ENCODE measurements at regions not wholly inside any gene's neighbourhood (a gene's known extent, or its start where the extent isn't known, plus 50 kb on each side); places are given as distances from the start of the nearest gene placed in this dataset.
"Not testable (repeated sequence)": the region's sequence is repeated elsewhere in the genome, so short reads cannot be mapped to it uniquely, and the experiment has no call there.

DNA sequence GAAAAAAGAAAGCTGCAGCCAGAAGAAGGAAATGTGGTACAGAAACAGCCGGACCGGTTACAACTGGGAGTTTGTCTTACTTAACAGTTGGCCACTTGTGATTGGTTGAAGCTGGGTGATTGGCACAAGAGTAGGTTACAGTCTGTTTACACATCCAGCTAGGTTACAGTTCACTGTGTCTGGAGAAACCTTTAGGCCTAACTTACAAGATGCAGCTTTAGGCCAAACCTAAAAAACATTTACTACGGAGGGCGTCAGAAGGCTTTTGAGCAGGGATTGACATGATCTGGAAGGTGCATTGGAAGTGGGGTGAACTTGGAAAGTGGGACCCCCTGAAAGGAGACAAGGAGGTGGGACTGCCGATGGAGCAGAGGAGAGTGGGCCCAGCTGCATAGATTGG is 122.3 kb downstream of the BANF2 start:
- peak in 2 of 3 donors; percentile 63 to 87 for DNase-seq (ENCODE audit: low read depth in 2 of 3, low spot score in 2 of 3)

DNA sequence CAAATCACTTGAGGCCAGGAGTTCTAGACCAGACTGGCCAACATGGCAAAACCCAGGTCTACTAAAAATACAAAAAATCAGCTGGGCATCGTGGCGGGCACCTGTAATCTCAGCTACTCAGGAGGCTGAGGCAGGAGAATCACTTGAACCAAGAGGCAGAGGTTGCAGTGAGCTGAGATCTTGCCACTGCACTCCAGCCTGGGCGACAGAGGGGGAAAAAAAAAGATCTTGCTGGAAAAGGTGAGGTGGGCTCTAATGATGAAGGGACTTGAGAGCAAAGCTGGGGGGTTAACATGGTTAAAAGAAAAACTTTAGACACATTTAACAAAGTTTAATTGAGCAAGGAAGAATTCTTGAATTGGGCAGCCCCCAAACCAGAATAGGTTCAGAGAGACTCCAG is 121.8 kb downstream of the BANF2 start:
- DNase-seq (ENCODE audit: low read depth in 2 of 3, low spot score in 2 of 3), result not testable (repeated sequence)

DNA sequence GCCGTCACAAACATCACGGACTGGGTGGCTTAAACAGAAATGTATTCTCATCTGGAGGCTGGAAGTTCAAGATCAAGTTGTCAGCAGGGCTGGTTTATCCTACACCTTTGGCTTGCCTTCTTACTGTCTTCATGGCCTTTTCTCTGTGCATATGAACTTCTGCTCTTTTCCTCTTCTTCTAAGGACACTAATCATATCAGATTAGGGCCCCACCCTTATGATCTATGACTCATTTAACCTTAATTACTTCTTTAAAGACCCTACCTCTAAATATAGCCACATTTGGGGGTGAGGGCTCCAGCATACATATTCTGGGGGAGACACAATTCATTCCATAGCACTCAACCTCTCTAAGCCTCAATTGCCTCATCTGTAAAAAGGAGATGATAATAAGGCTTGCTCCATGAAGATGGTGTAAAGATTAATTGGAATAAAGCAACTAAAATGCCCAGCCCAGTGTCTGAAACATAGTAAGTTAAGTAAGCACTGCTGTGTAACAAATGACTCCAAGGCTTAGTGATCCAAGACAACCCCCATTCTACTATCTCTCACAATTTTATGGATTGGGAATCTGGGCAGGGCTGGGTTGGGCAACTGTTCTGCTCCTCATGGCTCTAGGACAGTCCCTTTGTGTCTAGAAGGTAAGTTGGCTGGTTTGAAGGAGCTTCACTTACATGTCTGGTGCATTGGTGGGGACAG is 119.8 kb downstream of the BANF2 start:
- no peak for DNase-seq (ENCODE audit: low read depth in 2 of 3, low spot score in 2 of 3)

DNA sequence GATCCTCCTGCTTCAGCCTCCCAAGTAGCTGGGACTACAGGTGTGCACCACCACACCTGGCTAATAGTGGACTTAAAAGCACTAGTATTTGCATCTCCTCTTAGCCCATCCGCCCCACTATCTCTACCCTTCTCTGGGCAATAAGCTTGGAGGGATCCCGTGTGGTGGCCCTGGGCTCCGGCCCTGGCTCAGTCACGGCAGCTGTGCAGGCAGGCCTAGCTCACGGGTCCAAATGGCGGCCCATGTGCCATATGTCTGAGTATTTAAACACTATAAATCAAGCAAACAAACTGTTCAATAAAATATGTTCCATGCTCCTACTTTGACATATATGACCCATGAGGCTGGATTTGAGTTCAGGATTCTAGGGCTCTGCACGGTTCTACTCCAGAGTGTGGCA is 118.4 kb downstream of the BANF2 start:
- no peak for DNase-seq (ENCODE audit: low read depth in 2 of 3, low spot score in 2 of 3)

DNA sequence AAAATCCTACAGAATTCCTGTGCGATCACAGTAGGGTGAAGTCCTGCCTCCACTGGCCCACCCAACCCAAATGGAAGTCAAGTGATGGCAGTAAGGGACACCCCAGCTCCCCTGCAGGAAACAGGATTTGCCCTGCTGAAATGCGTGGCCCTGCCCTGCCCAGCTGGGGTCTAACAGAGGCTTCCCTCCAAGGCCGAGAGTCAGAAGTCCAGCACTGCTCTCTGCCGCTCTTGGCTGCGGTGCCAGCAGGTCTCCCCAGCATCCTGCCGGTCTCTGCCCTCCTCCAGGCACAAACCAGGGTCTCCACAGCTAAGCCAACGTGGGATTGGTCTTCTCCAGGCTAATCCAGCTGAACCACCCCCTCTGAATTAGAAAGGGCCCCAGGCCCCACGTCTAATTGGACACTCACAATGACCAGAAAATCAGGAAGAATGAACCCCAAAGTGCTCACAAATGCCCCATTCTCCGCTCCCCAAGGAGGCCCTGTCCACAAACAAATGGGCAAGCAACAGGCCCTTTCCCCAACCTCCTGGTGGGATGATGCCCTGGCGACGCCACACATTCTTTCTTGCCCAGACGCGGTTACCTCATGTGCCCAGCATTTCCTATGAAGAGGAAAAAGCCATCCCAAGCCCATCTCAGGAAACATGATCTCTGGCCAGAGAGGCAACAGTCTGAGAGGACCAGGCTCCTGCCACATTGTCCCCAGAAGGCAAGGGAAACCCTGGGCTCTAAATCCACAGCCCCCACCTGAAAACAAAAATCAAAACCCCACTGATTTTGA is 117.2 kb downstream of the BANF2 start:
- DNase-seq (ENCODE audit: low read depth in 2 of 3, low spot score in 2 of 3), result no peak

DNA sequence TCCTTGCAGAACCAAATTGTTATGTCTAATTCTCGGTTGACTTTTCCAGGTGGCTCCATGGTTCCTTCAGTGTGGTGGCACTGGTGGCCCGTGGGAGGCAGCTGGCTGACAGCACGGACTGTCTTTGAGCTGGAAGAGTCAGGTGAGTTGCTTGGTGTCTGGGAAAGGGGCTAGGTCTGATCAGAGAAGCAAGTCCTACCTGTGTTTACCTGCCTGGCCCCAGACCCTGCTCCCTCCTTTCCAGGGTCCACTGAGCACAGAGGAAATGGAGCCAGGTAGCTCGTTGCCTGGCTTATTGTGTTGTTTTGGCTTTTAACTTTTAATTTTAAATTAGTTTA is 111.8 kb downstream of the BANF2 start:
- no peak for DNase-seq (ENCODE audit: low read depth in 2 of 3, low spot score in 2 of 3)

DNA sequence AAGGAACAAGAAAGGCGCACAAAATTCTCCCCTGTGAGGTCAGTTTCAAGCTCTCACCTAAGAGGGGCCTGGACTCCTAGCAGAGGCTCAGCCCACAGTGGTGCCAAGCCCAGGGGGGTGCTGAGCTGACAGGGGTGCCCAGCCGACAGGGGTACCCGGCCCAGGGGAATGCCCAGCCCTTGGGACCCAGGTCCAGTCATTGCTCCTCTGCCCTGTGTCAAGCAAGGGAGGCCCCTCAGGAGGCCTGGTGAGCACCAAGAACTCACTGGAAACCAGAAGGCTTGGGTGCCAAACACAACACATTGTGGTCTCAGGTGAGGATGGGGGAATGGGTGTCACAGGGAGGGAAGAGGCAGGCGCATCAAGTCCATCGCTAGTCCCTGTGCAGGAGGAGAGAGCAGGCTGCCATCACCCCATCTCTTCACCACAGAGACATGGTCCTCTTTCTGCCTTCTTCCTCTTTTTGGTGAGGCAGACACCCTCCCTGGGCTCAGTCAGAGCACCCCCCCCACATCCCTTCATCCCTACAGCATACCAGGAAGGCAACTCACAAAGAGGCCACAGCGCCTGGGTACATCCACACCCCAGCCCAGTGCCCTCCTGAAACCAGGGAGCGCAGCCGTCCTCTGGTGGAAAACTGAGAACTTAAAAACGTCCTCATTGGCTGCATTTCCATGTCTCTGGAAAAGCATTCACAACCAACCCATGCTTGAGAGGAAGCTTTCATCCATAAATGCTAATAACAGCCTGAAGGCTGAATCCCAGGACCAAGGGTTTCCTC is 111.3 kb downstream of the BANF2 start:
- DNase-seq (ENCODE audit: low read depth in 2 of 3, low spot score in 2 of 3), result peak in 1 of 3 donors; percentile 22

DNA sequence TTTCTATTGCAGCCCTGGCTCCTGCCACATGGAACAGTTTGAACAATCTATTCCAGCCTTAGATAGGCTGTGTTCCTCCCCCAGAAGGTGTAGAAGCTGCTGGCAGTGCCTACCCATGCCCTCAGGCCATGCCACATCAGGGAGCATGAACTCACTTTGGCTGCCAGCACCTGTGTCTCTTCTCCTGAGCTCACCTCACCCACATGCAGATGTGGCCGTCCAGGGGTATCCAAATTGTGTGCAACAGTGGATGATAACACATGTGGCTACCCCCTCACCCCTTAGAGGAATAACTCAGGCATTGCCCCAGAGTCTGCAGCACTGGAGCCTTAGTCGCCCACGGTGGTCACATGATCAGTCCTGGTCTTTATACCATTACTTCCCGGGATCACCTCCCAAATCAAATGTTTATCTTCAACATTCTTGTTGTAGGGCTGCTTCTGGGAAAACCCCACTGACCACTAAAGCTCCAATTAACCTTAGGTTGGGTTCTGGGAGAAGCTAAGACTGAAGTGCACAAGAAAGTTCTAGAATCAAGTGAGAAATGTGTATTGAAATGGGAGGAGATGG is 110.4 kb downstream of the BANF2 start:
- no peak for DNase-seq (ENCODE audit: low read depth in 2 of 3, low spot score in 2 of 3)

DNA sequence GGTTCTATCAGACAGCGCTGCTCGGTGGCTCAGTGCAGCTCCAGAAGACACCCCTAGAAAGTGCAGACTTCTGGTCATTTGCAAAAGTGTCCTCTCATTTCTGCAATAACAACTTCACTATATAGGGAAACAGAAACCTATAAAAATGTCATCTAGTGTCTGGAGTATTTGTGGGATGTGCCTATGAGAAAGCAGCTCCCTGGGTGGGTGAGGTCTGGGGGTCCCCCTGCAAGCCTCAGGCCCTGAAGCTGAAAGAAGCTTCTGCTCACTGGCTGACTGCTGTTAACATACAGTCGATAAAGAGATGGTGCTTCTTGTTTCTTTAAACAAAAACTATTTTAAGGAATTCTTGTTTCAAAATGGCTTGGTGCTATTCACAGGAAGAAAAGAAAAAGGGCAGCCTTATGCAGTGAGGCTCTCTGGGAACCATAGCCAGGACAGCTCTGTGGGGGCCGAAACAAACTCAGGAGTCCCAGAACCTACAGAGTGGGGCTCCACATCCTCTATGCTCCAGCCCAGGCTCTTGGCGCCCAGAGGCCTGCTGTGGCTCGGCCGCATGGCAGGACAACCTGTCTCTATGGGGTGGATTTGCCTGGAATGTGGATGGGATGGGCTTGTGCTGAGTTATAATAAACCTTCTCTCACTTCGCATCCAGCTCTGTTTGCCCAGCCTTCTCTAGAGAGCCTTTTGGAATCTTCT is 109.7 kb downstream of the BANF2 start:
- no peak for DNase-seq (ENCODE audit: low read depth in 2 of 3, low spot score in 2 of 3)

DNA sequence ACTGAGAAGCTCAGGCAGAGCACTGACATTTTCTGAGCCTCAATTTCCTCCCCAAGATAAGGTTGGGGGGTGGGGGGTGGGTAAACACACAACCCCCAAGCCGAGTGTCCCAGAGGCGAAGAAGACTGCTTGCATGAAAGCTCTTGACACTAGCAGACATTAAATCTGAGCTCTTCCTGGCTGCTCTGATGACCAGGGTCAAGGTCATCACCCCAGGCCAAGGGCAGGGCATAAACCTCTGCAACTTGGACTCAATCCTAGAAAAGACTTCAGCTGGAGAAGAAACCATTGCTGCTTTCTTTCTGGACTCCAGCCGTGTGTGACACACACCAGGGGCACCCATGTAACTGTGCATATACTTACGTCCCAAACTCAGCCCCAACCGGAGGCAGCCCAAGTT is 109.0 kb downstream of the BANF2 start:
- no peak for DNase-seq (ENCODE audit: low read depth in 2 of 3, low spot score in 2 of 3)

DNA sequence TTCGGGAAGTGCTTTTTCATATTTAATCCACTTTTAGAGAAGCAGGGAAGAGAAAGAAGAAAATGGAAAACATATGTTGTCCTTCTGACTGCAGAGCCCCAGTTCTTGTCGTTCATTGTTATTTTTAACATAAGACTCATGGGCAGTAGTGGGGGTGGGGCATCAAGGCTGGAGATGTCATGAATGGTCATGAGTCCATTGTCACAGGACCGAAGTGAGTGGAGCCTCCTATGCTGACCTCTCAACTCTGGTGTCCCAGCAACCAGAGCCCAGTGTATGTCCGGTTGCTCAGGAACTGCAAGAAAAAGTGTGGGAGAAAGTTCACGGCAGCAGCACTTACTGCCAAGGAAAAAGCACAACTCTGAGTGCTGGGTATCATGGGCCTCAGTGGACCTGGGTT is 108.6 kb downstream of the BANF2 start:
- no peak for DNase-seq (ENCODE audit: low read depth in 2 of 3, low spot score in 2 of 3)

DNA sequence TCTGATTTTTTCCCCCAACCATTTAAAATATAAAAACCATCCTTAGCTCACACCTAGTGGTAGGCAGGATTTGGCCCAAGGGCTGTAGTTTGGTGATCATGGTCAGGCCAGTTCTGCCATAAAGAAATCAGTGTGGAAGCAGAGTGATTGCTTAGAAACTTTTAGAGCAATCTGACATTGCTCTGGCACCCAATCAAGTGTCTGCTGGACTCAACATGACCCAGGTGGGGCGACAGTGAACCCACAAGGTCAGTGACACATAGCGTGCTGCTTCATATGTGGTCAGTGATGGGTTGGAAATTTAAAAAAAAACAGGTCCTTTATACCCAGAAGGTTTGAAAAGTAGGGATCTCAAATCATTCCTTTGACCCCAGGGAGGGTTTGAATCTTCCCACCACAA is 107.9 kb downstream of the BANF2 start:
- DNase-seq (ENCODE audit: low read depth in 2 of 3, low spot score in 2 of 3), result no peak

DNA sequence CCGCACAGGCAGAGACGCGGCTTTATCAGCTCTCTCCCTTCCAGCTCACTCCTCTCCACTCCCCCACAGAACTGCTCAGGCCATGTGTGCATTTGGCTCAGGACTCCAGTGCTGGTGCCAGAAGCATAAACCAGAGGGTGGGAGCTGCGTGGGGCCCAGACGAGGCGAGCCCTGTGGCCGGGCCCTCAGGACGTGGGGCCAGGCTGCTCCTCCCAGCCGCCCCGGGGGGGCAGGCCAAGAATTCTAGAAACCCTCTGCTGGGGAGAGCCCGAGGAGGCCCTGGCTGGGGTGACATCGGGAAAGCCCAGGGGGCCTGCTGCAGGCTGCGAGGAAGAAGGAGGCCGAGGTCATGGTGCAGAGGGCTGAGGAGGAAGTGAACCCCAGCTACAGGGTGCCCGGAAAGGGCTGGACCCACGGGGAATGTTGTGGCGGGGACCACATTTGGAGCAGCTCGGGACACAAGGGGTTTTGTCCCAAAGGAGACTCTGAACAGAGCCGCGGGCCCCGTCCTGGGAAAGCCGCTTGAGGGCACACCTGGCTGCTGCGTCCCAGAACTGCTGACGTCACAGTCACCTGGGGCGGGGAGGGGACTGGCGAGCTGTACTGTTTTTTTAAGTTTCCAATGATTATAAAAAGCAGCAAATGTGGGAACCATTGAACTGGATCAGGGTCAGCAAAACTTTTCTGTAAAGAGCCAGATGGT is 107.1 kb downstream of the BANF2 start:
- DNase-seq (ENCODE audit: low read depth in 2 of 3, low spot score in 2 of 3), result no peak

DNA sequence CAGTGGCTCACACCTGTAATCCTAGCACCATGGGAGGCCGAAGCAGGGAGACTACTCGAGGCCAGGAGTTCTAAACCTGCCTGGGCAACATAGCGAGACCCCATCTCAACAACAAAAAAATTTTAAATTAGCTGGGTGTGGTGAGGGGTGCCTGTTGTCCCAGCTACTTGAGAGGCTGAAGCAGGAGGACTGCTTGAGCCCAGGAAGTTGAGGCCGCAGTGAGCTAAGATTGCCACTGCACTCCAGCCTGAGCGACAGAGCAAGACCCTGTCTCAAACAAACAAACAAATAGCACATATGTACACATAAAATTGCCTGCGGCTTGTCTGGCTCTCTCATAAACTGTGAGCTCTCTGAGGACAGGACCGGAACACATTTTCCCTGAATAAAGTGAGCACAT is 106.3 kb downstream of the BANF2 start:
- DNase-seq (ENCODE audit: low read depth in 2 of 3, low spot score in 2 of 3), result no peak

DNA sequence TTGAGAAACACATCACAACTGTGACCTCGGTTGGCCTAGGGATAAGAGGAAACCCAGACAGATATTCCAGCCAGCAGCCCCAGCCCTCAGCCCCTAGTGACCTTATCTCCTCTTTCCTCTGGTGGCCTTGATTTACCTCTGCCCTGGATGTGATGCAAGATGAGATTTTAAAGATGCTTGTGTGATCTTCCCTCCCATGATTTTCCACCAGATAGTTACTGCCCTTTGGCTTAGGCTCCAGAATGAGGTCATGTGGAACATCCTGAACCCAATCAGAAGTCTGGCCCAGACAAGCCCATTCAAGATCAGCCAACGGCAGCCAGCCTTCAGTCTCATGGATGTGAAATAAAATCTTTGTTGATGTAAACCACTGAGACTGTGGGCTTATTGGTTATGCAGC is 104.0 kb downstream of the BANF2 start:
- no peak for DNase-seq (ENCODE audit: low read depth in 2 of 3, low spot score in 2 of 3)

DNA sequence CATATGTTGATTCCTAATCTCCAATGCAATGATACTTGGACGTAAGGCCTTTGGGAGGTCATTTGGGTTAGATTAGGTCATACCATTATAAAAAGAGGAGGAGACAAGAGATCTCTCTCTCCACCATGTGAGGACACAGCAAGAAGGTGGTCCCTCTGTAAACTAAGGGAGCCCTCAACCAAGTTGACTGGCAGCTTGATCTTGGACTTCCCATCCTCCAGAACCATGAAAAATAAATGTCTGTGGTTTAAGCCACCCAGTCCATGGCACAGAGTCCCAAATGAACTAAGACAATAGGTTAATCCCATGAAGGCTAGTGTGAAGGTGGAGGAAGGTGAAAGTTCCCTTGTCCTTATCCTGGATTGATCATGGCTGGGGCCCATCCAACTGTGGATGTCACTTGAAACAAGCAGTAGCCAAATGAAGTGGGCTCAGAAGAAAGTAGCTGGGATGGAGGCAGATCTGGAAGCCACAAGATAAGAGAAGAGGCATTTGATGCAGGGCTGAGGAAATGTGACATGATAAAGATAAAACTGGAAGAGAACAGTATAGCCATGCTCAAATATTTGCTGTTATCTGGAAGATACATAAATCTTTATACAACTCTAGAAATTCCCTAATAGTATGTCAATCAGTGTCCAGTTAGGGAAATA is 99.9 kb downstream of the BANF2 start:
- DNase-seq (ENCODE audit: low read depth in 2 of 3, low spot score in 2 of 3), result peak in 1 of 3 donors; percentile 27

DNA sequence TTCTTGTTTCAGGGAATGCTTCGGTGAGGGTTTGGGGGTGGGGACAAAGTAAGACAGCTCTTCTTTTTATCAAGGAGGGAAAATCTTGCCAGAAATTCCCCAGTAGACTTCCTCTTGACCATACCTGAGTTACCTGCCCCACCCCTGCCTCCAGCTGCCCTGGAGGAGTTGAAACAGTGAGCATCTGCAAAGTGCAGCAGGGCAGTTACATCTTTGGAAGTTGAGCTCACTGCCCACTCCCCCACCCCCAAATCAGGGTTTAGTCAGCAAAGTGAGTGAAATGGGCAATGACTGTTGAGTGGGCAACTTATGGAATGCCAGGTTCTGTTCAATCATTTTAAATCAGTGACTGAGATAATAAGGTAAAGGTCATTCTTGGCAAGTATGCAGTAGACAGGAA is 98.8 kb downstream of the BANF2 start:
- no peak for DNase-seq (ENCODE audit: low read depth in 2 of 3, low spot score in 2 of 3)

DNA sequence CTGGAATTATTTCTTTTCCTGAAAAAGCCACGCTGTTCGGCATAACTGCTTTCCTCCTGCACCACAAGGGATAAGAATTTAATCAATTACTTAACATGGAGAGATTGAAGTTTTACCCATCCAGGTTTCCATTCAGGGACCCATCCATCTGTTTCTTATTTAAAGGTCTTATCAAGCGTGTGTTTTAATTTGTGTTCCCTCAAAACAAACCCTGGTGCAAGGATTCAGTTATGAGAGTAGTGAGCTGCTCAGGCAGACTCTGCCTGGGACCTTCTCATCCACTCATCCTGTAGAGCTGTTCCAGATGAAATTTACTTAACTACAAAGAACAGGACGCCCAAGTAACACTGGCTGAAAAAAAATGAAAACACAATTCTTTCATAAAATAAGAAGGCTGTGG is 97.8 kb downstream of the BANF2 start:
- DNase-seq (ENCODE audit: low read depth in 2 of 3, low spot score in 2 of 3), result no peak

DNA sequence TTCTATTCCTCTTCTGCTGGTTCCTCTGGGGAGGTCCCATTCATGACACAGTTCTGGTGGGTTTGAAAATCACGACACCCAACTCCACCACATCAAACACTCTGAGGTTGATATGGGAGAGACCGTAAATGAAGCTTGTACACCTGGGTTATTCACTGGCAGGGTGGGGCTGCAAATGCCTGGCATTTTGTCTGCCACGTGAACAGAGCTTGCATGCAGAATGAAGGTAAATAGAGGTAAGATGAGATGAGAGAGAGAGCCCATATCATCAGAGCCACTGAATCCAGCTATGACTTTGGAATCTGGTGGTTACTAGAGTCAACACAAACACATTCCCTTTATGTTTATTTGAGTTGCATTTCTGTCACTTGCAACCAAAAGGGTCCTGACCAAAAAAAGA is 97.4 kb downstream of the BANF2 start:
- DNase-seq (ENCODE audit: low read depth in 2 of 3, low spot score in 2 of 3), result no peak

DNA sequence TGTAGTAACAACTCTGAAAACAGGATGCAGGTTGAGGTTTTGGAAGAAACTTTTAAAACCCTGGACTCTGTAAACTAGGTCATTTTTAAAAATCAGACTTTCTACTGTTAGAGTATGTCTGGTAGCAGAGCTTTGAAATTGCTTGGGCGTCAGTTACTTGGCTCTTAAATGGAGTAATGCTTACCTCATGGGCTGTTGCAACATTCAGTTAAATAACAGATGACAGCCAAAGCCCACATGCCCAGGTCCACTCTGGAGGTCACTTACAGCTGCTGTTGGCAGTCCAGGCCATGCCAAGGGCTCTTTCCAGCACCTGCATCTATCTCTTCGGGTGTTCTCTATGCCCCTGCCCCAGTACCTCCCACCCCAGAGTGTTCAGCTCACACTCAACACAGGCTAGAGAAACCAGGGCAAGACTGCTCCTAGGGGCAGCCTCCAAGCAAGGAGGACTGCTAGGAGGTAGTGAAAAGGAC is 96.4 kb downstream of the BANF2 start:
- DNase-seq (ENCODE audit: low read depth in 2 of 3, low spot score in 2 of 3), result no peak
